Fibroblast of the aortic adventitia (primary cell): ENCODE measurements at regions not wholly inside any gene's neighbourhood (a gene's known extent, or its start where the extent isn't known, plus 50 kb on each side); places are given as distances from the start of the nearest gene placed in this dataset.
"Not testable (repeated sequence)": the region's sequence is repeated elsewhere in the genome, so short reads cannot be mapped to it uniquely, and the experiment has no call there.

Source experiments
- DNase-seq: peaks from one replicate; pipeline ENCODE4 v3.0.0-alpha.2; 2010; ENCODE audit warnings: low read depth
- H3K4me3 ChIP-seq: 2 replicates; pipeline ENCODE4 v1.5.1; 2011; ENCODE audit warnings: low read depth, mild to moderate bottlenecking, control low read depth, low read length, moderate library complexity
- CTCF ChIP-seq: IDR thresholded peaks from 2 replicates; pipeline ENCODE4 v1.5.1; 2011; ENCODE audit warnings: mild to moderate bottlenecking, low read length, control low read depth, inconsistent platforms; ENCODE audit not compliant: insufficient read depth

GRCh38 chr7:149334930-149335329, 72.9 kb downstream of the ZNF783 start:
- peak; percentile 24 for DNase-seq
- H3K4me3 ChIP-seq: no peak overlapping the region
- TF ChIP-seq CTCF: no peak

- no peak overlapping the region for H3K4me3 ChIP-seq
- no peak for TF ChIP-seq CTCF
- no peak for DNase-seq
Observed at GRCh38 chr7:149348758-149349369, 86.9 kb downstream of the ZNF783 start.

- no peak for DNase-seq
- no peak overlapping the region for H3K4me3 ChIP-seq
- TF ChIP-seq CTCF: no peak
Observed at GRCh38 chr7:149353739-149354504, 91.9 kb downstream of the ZNF783 start.

GRCh38 chr7:149355035-149355389, 93.0 kb downstream of the ZNF783 start:
- DNase-seq, H3K4me3 ChIP-seq: not testable (repeated sequence)

- H3K4me3 ChIP-seq: no peak overlapping the region
- TF ChIP-seq CTCF: no peak
- DNase-seq: no peak
Observed at GRCh38 chr7:149355390-149356048, 93.5 kb downstream of the ZNF783 start.

GRCh38 chr7:149362696-149363095, 98.2 kb downstream of the ZNF777 start:
- no peak for DNase-seq
- TF ChIP-seq CTCF: no peak
- H3K4me3 ChIP-seq: no peak overlapping the region

- DNase-seq: no peak
- TF ChIP-seq CTCF: no peak
- no peak overlapping the region for H3K4me3 ChIP-seq
Observed at GRCh38 chr7:149367418-149368180, 93.3 kb downstream of the ZNF777 start.
